ENCODE measurements at regions not wholly inside any gene's neighbourhood (a gene's known extent, or its start where the extent isn't known, plus 50 kb on each side); places are given as distances from the start of the nearest gene placed in this dataset.

GRCh38 chr22:48685767-48686166, 1141.9 kb downstream of the BRD1 start:
- Histone ChIP-seq H3K27me3 (no peaks in the 10 kb centered on the region), H3K9me3 (no peaks in the 10 kb centered on the region), H3K36me3 (no peaks in the 10 kb centered on the region), H3K4me1 (no peaks in the 10 kb centered on the region), H3K27ac (no peak overlapping the region), H3K4me3 (no peak overlapping the region)
- no peak for TF ChIP-seq CTCF (IDR thresholded peaks at IDR 0.05)
- no peak for DNase-seq (ENCODE audit: low spot score)

- Histone ChIP-seq H3K4me1 (no peaks in the 10 kb centered on the region), H3K4me3 (no peak overlapping the region), H3K9me3 (no peaks in the 10 kb centered on the region), H3K27me3 (no peaks in the 10 kb centered on the region), H3K36me3 (no peaks in the 10 kb centered on the region), H3K27ac (no peak overlapping the region)
- DNase-seq (ENCODE audit: low spot score) = no peak
- TF ChIP-seq CTCF (IDR thresholded peaks at IDR 0.05) = no peak
Observed at GRCh38 chr22:48683640-48684039, 1144.0 kb downstream of the BRD1 start.

- no peak for TF ChIP-seq CTCF (IDR thresholded peaks at IDR 0.05)
- DNase-seq (ENCODE audit: low spot score) = no peak
- no peak overlapping the region for H3K27ac ChIP-seq
Observed at GRCh38 chr22:48682504-48682903, 1145.2 kb downstream of the BRD1 start.

GRCh38 chr22:48680601-48681000, 1147.1 kb downstream of the BRD1 start:
- Histone ChIP-seq H3K4me3 (no peak overlapping the region), H3K36me3 (no peaks in the 10 kb centered on the region), H3K4me1 (no peaks in the 10 kb centered on the region), H3K27ac (no peak overlapping the region), H3K9me3 (no peaks in the 10 kb centered on the region), H3K27me3 (no peaks in the 10 kb centered on the region)
- no peak for DNase-seq (ENCODE audit: low spot score)
- no peak for TF ChIP-seq CTCF (IDR thresholded peaks at IDR 0.05)

More at GRCh38 chr22:48682504-48682903, 1145.2 kb downstream of the BRD1 start:
- H3K4me1 ChIP-seq = no peaks in the 10 kb centered on the region
- H3K36me3 ChIP-seq = no peaks in the 10 kb centered on the region
- H3K4me3 ChIP-seq = no peak overlapping the region
- H3K9me3 ChIP-seq = no peaks in the 10 kb centered on the region
- H3K27me3 ChIP-seq = no peaks in the 10 kb centered on the region

GRCh38 chr22:48679656-48680555, 1147.8 kb downstream of the BRD1 start:
- Histone ChIP-seq H3K27me3 (no peaks in the 10 kb centered on the region), H3K4me3 (no peak overlapping the region), H3K36me3 (no peaks in the 10 kb centered on the region), H3K27ac (no peak overlapping the region), H3K9me3 (no peaks in the 10 kb centered on the region), H3K4me1 (no peaks in the 10 kb centered on the region)
- no peak for TF ChIP-seq CTCF (IDR thresholded peaks at IDR 0.05)
- no peak for DNase-seq (ENCODE audit: low spot score)

Data from right atrium auricular region (tissue), 2 donors.